SK-N-MC (cell line): ENCODE measurements at regions not wholly inside any gene's neighbourhood (a gene's known extent, or its start where the extent isn't known, plus 50 kb on each side); places are given as distances from the start of the nearest gene placed in this dataset.

Source experiments
- DNase-seq: peaks from one replicate; pipeline ENCODE4 v3.0.0-alpha.2; 2011; ENCODE audit warnings: low read depth, low spot score
- H3K27ac ChIP-seq: fragments of 200-600 bp; sonication (generic); 2 replicates; pipeline ENCODE4 v1.5.1; 2016; ENCODE audit warnings: mixed run types
- H3K36me3 ChIP-seq: fragments of 200-600 bp; sonication (generic); 2 replicates; pipeline ENCODE4 v1.6.1; 2017; ENCODE audit warnings: antibody characterized with exemption, low read length, mixed read lengths; ENCODE audit not compliant: insufficient read depth
- H3K4me3 ChIP-seq: fragments of 200-600 bp; sonication (generic); 2 replicates; pipeline ENCODE4 v1.5.1; 2016
- H3K9ac ChIP-seq: fragments of 200-600 bp; sonication (generic); 2 replicates; pipeline ENCODE4 v1.8.0; 2017; ENCODE audit warnings: mixed run types, mixed read lengths; ENCODE audit not compliant: insufficient read length
- H3K9me3 ChIP-seq: fragments of 200-600 bp; sonication (generic); 2 replicates; pipeline ENCODE4 v1.6.1; 2017; ENCODE audit warnings: low read depth, mild to moderate bottlenecking, antibody characterized with exemption, low read length, moderate library complexity, mixed read lengths
- EZH2 ChIP-seq: fragments of 200-600 bp; sonication (generic); IDR thresholded peaks from one replicate; pipeline ENCODE4 v1.6.1; 2017; ENCODE audit warnings: antibody characterized with exemption
- FOXP2 ChIP-seq: optimal IDR thresholded peaks from 2 replicates; pipeline ENCODE3; 2011; ENCODE audit warnings: mild to moderate bottlenecking, moderate library complexity; ENCODE audit not compliant: insufficient read depth; ENCODE audit errors: extremely low read length, control extremely low read depth
- POLR2AphosphoS5 ChIP-seq: IDR thresholded peaks from 2 replicates; pipeline ENCODE4 v1.6.1; 2012; ENCODE audit warnings: mild to moderate bottlenecking, low read depth, low read length, borderline replicate concordance

- no peaks in the 10 kb centered on the region for H3K36me3 ChIP-seq
- DNase-seq = no peak
- TF ChIP-seq EZH2 (no peak), POLR2AphosphoS5 (no peak), FOXP2 (no peak)
- no peak overlapping the region for H3K27ac ChIP-seq
- H3K4me3 ChIP-seq = no peak overlapping the region
- H3K9me3 ChIP-seq = no peaks in the 10 kb centered on the region
- no peak overlapping the region for H3K9ac ChIP-seq
Measured at GRCh38 chr1:169022648-169023047, 83.8 kb upstream of the ATP1B1 start.

DNA sequence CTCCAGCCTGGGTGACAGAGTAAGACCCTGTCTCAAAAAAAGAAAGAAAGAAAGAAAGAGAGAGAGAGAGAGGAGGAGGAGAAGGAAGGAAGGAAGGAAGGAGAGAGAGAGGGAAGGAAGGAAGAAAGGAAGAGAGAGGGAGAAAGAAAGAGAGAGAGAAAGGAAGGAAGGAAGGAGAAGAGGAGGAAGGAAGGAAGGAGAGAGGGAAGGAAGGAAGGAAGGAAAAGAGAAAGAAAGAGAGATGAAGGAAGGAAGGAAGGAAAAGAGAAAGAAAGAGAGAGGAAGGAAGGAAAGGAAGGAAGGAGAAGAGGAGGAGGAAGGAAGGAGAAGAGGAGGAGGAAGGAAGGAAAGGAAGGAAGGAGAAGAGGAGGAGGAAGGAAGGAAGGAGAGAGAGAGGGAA, 82.2 kb upstream of the ATP1B1 start:
- H3K27ac ChIP-seq = no peak overlapping the region
- H3K36me3 ChIP-seq = no peaks in the 10 kb centered on the region
- no peak for DNase-seq
- H3K4me3 ChIP-seq = no peak overlapping the region
- H3K9ac ChIP-seq = no peak overlapping the region
- no peaks in the 10 kb centered on the region for H3K9me3 ChIP-seq
- TF ChIP-seq EZH2 = no peak
- no peak for TF ChIP-seq POLR2AphosphoS5
- TF ChIP-seq FOXP2 = no peak

GRCh38 chr1:169024800-169025271, 81.7 kb upstream of the ATP1B1 start:
- Histone ChIP-seq H3K27ac (no peak overlapping the region), H3K4me3 (no peak overlapping the region), H3K9me3 (no peaks in the 10 kb centered on the region), H3K9ac (no peak overlapping the region), H3K36me3 (no peaks in the 10 kb centered on the region)
- TF ChIP-seq POLR2AphosphoS5 = no peak
- TF ChIP-seq FOXP2 = no peak
- TF ChIP-seq EZH2 = no peak
- DNase-seq = no peak

DNA sequence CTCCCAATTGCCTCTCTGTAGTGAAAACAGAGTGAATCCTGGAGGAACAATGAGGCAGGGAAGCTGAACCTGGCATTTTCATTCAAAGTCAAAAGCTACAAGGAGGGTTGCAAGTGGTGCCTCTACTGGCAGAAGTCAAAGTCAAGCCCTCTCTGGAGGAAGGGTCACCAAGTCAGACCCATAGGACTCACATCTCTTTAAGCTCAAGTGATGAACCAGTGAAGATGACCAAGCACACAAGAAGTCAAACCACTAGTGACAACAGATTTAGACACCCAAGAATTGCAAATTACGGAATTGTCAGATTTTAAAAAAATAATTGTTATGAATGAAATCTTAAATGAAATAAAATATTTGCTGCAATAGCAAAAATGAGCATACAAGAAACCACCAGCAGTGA, 81.1 kb upstream of the ATP1B1 start:
- H3K9ac ChIP-seq = no peak overlapping the region
- no peak for DNase-seq
- no peak for TF ChIP-seq POLR2AphosphoS5
- no peak for TF ChIP-seq EZH2
- no peak for TF ChIP-seq FOXP2

DNA sequence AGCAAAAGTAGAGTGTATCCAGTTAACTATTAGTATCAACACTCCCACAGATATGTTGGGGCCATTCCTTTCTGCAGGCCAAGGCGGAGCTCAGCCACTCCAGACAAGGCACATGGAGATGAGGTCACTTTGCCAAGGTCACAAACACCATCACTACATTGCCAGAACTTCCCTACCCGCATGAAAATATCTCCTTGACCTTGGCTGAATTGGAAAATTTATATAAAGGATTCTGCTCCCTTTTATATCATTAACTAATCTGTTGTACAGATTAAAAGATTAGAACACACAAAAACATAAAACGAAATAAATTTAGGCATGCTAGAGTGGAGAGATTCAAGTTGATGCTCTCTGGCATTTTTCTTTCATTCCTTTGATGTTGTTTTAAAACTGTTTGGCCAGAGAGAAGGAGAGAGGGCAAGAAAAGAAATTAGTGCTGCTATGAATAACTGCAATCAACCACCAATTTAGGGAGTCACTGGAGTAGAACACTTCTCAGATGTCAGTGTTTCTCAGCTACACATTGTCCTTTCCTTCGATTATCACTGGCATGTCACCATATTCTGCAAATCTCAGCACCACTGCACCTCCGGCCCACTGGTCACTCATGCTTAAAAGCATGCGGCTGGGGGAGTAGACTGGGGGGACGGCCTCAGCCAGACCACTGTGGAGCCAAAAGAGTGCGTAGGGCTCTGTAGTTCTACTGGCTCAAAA, 78.7 kb upstream of the ATP1B1 start:
- TF ChIP-seq EZH2 = no peak
- no peak for TF ChIP-seq FOXP2
- TF ChIP-seq POLR2AphosphoS5 = no peak
- Histone ChIP-seq H3K36me3 (no peaks in the 10 kb centered on the region), H3K4me3 (no peak overlapping the region), H3K27ac (no peak overlapping the region), H3K9me3 (no peaks in the 10 kb centered on the region), H3K9ac (no peak overlapping the region)
- DNase-seq = no peak

More for the DNA sequence above, 81.1 kb upstream of the ATP1B1 start:
- H3K27ac ChIP-seq = no peak overlapping the region
- H3K4me3 ChIP-seq = no peak overlapping the region
- H3K9me3 ChIP-seq = no peaks in the 10 kb centered on the region
- no peaks in the 10 kb centered on the region for H3K36me3 ChIP-seq

DNA sequence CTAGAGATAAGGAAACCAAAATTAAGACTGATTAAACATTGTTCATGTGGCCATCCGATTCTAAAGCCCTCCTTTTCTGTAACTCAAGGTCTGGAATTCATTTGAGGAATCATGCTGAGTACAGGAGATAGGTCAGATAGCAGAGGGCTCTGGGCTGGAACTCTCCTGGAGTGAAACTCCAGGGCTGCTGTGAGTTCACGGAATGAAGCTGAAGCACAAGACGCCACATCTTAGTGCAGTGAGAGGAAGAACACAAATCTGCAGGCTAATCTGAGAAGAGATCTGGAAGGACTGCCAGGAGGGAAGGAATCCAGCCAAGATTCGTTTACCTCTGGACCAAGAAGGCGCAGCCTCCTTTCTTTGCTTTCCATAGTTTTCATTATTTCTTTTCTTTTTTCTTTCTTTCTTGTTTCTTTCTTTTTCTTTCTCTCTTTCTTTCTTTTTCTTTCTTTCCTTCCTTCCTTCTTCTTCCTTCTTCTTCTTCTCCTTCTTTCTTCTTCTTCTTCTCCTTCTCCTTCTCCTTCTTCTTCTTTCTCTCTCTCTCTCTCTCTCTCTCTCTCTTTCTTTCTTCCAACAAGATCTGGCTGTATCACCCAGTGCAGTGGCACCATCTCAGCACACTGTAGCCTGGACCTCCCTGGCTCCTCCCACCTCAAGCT, 74.8 kb upstream of the ATP1B1 start:
- TF ChIP-seq POLR2AphosphoS5 (no peak), EZH2 (no peak), FOXP2 (no peak)
- no peak for DNase-seq
- H3K4me3 ChIP-seq = no peak overlapping the region
- no peak overlapping the region for H3K9ac ChIP-seq
- no peak overlapping the region for H3K27ac ChIP-seq
- H3K9me3 ChIP-seq = no peaks in the 10 kb centered on the region
- H3K36me3 ChIP-seq = no peaks in the 10 kb centered on the region

- no peak for DNase-seq
- TF ChIP-seq EZH2 = no peak
- TF ChIP-seq POLR2AphosphoS5 = no peak
- no peak for TF ChIP-seq FOXP2
- H3K9ac ChIP-seq = no peak overlapping the region
- H3K27ac ChIP-seq = no peak overlapping the region
- H3K9me3 ChIP-seq = no peaks in the 10 kb centered on the region
- H3K36me3 ChIP-seq = no peaks in the 10 kb centered on the region
- H3K4me3 ChIP-seq = no peak overlapping the region
Measured at GRCh38 chr1:169041366-169041765, 65.1 kb upstream of the ATP1B1 start.

DNA sequence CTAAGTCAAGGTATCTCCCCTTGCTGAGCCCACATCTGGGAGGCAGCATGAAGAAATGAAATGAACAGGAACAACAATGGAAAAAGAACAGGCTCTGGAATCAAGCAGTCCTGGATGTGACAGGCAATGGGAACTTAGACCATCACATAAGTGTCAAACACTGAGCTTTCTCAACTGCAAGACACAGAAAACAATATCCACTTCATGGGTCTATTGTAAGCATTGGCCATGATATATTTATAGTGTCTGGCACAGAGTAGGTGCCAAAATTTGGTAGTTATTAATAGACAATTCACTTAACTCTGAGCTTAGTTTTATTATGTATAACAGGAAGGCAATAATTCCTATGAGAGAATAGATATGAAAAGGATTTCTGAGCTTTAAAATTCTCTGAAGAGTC, 64.1 kb upstream of the ATP1B1 start:
- TF ChIP-seq FOXP2 = no peak
- no peak for TF ChIP-seq POLR2AphosphoS5
- no peak for TF ChIP-seq EZH2
- H3K36me3 ChIP-seq = no peaks in the 10 kb centered on the region
- no peak for DNase-seq
- H3K4me3 ChIP-seq = no peak overlapping the region
- no peak overlapping the region for H3K27ac ChIP-seq
- H3K9ac ChIP-seq = no peak overlapping the region
- H3K9me3 ChIP-seq = no peaks in the 10 kb centered on the region
